Gastroesophageal sphincter (tissue), 3 donors: ENCODE measurements at regions not wholly inside any gene's neighbourhood (a gene's known extent, or its start where the extent isn't known, plus 50 kb on each side); places are given as distances from the start of the nearest gene placed in this dataset.

Source experiments
- EP300 ChIP-seq: sonication (generic); formaldehyde crosslinking; IDR thresholded peaks from one replicate; pipeline ENCODE4 v1.6.1; 2017; ENCODE audit warnings: antibody characterized with exemption, mild to moderate bottlenecking
- POLR2A ChIP-seq, 2 donors: fragments of 450-650 bp; IDR thresholded peaks; one replicate each; pipeline ENCODE4 v1.6.1; 2017; ENCODE audit warnings: antibody characterized with exemption in 2 of 2, mild to moderate bottlenecking in 2 of 2, moderate library complexity in 1 of 2
- TF ChIP-seq, protein P1 (sequence below), 4 experiments: fragments of 200-600 bp in 2 of 4; fragments of 450-650 bp in 2 of 4; sonication (generic) in 1 of 4; IDR thresholded peaks; one replicate each; pipeline ENCODE4 v1.5.1; 2017 to 2019; ENCODE audit warnings: antibody characterized with exemption in 4 of 4, mild to moderate bottlenecking in 2 of 4, moderate library complexity in 2 of 4

DNA sequence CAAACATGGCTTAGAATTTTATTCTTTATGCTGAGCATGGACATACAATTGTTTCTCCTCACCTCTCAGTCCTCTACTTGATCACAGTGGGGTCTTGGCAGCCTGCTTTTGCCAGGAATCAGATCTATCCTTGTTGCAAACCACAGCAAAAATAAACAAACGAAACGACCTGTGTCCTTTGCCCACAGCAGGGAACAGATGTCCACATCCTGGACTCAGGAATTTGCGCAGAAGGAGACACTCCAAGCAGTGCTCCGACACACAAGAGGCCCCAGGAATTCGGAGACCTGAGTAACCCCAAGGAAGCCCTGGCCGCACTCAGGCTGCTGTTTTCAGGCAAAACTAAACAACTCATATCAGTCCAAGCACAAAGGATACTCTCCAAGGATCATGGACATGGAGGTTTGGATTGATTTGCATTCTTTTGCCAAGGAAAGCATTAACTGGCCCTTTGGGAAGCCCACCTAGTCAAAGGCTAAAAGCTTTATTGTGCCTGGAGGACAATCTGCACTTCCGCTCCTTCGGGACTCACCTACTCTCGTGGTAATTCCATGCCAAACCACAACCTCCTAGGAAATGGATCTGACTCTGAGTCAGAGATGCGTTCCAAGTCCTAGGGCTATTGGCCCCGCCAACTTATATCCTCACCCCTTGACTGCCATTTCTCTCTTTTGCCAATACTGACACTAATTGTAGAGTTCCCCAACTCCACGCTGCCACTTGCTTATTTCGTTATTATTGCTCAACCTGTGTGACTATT is 271.1 kb upstream of the CDH11 start:
- TF ChIP-seq, protein P1, sequence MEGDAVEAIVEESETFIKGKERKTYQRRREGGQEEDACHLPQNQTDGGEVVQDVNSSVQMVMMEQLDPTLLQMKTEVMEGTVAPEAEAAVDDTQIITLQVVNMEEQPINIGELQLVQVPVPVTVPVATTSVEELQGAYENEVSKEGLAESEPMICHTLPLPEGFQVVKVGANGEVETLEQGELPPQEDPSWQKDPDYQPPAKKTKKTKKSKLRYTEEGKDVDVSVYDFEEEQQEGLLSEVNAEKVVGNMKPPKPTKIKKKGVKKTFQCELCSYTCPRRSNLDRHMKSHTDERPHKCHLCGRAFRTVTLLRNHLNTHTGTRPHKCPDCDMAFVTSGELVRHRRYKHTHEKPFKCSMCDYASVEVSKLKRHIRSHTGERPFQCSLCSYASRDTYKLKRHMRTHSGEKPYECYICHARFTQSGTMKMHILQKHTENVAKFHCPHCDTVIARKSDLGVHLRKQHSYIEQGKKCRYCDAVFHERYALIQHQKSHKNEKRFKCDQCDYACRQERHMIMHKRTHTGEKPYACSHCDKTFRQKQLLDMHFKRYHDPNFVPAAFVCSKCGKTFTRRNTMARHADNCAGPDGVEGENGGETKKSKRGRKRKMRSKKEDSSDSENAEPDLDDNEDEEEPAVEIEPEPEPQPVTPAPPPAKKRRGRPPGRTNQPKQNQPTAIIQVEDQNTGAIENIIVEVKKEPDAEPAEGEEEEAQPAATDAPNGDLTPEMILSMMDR (IDR thresholded peaks at IDR 0.05), result no peak
- TF ChIP-seq POLR2A (IDR thresholded peaks at IDR 0.05) (no peak), EP300 (no peak)
